Stimulated activated CD8-positive, alpha-beta memory T cell treated with anti-CD3 and anti-CD28 coated beads, Interleukin-12 subunit alpha, Interleukin-12 subunit beta, amount 100 ng/mL, for 24 hours (primary cell): ENCODE measurements at regions not wholly inside any gene's neighbourhood (a gene's known extent, or its start where the extent isn't known, plus 50 kb on each side); places are given as distances from the start of the nearest gene placed in this dataset.
"Not testable (repeated sequence)": the region's sequence is repeated elsewhere in the genome, so short reads cannot be mapped to it uniquely, and the experiment has no call there.

Source experiments
- DNase-seq: peaks from one replicate; pipeline ENCODE4 v3.0.0-alpha.2; 2020; ENCODE audit errors: extremely low read depth

DNA sequence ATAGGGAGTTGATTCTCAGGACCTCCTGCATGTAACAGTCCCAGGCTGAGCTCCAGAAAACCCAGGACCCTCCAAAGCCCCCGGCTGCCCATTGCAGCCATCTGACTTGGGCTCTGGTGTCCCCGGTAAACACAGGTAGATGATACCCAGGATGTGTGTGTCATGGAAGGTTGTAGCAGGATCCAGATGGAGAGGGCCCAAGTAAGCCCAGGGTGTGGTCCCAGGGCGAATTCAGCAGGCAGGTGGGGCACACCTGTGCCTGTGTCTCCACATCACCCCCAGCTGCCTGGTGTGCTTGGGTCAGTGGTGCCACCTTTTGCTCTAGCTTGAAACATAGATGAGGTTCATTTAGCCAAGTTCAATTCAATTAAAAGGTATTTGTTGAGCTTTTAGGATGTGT is 524.1 kb downstream of the GLRX3 start:
- no peak for DNase-seq

GRCh38 chr10:130661419-130661818 is 525.2 kb downstream of the GLRX3 start:
- no peak for DNase-seq

DNA sequence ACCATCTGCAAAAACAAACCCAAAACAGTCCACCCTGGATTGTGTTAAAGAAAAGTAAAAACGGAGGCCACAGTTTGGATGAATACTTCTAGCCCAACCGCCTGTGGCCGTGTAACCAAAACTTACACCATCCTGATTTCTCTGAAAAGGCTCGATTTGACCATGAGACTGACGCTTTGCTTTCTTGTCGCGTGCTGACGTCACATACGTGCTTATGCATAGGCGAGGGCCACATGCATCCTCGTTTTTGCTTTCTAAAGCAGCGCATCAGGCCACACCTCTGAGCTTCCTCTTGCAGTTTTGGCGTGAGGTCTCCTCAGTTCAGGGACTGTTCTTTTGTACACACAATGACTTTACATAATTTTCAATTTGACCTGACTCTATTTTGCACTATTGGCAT is 526.6 kb downstream of the GLRX3 start:
- no peak for DNase-seq

DNA sequence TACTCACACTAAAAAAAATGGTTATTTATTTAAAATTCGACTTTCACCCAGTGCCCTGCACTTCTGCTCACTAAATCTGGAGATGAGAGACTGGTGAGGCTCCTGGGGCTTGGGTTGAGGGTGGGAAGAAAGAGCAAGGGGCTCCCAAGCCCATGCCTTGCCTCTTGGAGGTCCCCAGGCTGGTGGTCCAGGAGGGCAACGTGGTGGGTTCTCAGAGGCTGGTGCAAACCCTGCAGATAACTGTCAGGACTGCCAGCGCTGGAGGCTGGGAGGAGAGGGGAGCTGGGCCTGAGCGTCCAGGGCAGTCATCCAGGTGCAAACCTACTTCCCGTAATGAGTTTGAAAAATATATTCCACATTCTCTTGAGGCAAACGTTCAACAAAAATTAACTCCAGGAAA is 528.3 kb downstream of the GLRX3 start:
- DNase-seq, result no peak

GRCh38 chr10:130666215-130666614 is 530.0 kb downstream of the GLRX3 start:
- DNase-seq, result no peak

- DNase-seq, result no peak
Observed at GRCh38 chr10:130686689-130687300, 550.6 kb downstream of the GLRX3 start.

- DNase-seq, result no peak
Observed at GRCh38 chr10:130687566-130687965, 551.4 kb downstream of the GLRX3 start.

GRCh38 chr10:130689743-130690626 is 553.8 kb downstream of the GLRX3 start:
- no peak for DNase-seq

DNA sequence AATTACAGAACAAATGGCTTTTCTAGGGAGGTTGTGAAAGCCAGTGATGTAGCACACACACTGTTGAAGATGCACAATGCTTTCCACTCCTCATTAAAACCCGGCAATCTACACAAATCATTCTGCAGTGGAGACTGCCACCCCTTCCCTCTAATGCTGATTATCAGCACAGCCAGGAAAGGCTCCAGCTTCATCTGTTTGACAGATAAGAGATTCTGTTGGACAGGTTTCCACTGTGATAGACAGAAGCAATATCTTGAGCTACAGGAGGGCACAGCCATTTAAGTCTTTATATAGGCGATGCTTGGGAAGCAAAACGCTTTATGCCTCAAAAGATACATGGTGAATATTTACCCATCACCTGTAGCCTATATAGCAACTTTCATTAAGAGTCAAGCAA is 555.6 kb downstream of the GLRX3 start:
- DNase-seq, result no peak

DNA sequence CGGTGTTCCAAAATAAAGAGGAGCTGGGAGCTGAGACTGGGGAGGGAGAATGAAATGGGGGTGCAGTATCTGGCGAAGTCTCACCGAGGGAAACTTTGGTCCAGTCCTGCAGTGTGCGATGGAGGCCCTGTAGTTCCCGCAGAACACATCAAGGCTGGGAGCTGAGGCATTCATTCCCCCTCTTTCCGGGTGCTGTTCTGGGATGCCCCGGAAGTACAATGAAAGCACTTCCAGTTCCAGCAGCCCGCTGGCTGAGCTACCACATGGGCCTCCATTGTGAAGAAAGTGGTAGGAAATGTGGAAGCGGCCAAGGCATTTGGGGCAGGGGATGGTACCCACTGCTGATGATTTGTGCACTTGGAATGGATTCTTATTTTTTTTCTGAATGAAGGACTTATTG is 560.7 kb downstream of the GLRX3 start:
- no peak for DNase-seq

GRCh38 chr10:130707389-130707979 is 571.3 kb downstream of the GLRX3 start:
- no peak for DNase-seq

GRCh38 chr10:130708465-130709070 is 572.4 kb downstream of the GLRX3 start:
- no peak for DNase-seq

DNA sequence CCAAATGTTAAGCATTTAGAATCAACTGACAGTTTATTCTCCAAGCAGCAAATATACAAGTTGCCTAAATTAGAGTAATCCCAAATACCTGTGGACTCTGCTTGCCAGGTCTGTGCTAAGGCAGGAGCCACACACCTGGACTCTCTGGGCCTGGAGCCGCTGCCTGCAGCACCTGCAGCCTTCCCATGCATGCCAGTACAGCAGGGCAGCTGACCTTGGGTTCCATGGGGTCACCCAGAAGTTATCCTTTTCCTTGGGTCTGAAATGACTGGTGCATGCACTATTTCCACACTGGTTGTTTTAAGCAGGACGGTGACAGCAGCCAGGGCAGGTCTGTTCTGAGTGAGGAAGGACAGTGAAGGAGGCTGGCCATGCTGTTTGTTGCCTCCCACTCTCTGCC is 573.2 kb downstream of the GLRX3 start:
- DNase-seq, result no peak

DNA sequence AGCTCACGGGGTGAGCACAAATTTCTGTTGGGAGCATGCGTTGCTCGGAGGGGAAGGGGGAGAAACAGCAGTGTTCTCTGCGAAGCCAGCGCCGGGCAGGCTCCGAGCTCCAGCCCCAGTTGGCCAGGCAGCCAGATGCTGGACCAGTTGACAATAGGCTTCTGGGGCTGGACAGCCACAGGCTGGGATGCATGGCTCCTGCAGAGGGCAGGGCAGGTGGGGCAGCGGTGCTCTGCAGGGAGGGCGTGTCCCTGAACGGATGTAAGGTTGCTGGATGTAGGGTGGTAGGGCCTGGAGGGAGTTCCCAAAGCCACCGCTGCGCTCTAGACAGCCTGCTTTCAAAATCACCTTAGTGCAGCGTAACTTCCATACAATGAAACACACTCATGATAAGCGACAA is 574.9 kb downstream of the GLRX3 start:
- DNase-seq, result no peak

DNA sequence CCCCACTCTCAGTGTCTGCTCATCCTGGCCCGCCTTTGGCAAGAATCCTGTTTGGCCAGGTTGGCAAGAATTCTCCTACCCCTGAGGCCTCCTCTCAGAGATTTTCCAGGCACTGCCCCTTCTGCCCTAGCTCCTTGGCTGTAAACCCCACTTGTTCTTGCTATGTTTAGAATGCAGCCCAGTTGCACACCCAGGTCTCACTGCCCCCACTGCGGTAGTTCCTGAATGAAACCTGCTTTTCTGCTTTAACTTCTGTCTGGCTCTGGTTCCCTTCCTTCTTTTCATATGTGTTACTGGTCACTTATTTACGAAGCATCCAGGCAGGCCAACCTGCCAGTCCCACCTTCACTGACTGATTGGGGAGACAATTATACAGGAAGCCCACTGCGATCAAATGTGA is 576.9 kb downstream of the GLRX3 start:
- DNase-seq, result no peak

GRCh38 chr10:130713731-130714130 is 577.5 kb downstream of the GLRX3 start:
- DNase-seq, result no peak

- no peak for DNase-seq
Observed at GRCh38 chr10:130714742-130715467, 578.7 kb downstream of the GLRX3 start.

DNA sequence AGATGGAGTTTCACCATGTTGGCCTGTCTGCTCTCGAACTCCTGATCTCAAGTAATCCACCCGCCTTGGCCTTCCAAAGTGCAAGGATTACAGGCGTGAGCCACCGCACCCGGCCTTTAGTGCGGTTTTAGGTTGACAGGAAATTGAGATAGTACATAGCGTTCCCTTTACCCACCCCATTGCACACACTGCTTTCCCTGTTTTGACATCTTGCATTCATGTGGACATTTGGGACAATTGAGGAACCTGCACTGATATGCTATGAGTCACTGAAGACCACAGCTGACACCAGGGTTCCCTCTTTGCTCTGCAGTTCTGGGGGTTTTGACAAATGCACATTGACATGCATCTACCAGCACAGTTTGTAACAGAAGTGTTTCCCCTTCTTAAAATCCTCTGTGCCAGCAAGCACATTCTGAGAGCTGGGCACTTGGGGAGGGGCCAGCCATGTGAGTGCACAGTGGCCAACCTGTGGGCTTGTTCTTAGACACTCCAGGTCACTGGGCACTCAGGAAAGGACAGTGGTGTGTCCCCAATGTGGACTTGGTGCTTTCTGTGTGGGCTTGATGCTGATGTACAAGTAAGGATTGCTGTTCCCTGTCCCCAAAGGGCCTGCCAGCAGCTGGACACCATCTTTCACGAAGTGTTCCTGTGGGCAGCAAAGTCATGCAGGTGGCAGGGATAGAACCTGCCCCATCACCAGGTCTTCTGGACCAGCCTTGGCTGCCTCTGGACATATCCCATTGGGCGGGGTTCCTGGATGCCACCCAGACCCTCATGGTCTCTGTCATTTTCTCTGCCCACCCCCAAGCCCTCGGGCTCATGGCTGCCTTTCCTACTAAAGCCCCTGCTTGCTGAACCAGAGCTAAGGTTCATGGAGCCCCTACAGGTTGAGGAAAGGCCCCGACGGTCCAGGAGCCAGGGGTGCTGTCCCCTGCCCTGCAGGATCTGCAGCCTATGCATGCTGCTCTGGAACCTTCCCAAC is 579.8 kb downstream of the GLRX3 start:
- no peak for DNase-seq

- DNase-seq, result no peak
Observed at GRCh38 chr10:130717083-130717482, 580.9 kb downstream of the GLRX3 start.

DNA sequence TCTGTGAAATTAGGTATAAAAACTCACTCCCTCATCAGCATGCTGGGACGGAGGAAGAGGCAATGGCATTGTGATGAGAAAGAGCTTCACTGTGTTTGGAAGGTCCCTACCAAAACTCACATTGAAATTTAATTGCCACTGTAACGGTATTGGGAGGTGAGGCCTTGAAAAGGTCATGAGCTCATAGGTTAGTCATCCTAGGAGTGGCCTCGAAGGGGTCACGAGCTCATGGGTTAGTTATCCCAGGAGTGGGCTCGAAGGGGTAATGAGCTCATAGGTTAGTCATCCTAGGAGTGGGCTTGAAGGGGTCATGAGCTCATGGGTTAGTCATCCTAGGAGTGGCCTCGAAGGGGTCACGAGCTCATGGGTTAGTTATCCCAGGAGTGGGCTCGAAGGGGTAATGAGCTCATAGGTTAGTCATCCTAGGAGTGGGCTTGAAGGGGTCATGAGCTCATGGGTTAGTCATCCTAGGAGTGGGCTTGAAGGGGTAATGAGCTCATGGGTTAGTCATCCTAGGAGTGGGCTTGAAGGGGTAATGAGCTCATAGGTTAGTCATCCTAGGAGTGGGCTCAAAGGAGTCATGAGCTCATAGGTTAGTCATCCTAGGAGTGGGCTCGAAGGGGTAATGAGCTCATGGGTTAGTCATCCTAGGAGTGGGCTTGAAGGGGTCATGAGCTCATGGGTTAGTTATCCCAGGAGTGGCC is 582.7 kb downstream of the GLRX3 start:
- DNase-seq, result not testable (repeated sequence)
